ENCODE measurements at regions not wholly inside any gene's neighbourhood (a gene's known extent, or its start where the extent isn't known, plus 50 kb on each side); places are given as distances from the start of the nearest gene placed in this dataset.

GRCh38 chr7:15016315-15016667 is 113.7 kb upstream of the DGKB start:
- TF ChIP-seq, protein P1, sequence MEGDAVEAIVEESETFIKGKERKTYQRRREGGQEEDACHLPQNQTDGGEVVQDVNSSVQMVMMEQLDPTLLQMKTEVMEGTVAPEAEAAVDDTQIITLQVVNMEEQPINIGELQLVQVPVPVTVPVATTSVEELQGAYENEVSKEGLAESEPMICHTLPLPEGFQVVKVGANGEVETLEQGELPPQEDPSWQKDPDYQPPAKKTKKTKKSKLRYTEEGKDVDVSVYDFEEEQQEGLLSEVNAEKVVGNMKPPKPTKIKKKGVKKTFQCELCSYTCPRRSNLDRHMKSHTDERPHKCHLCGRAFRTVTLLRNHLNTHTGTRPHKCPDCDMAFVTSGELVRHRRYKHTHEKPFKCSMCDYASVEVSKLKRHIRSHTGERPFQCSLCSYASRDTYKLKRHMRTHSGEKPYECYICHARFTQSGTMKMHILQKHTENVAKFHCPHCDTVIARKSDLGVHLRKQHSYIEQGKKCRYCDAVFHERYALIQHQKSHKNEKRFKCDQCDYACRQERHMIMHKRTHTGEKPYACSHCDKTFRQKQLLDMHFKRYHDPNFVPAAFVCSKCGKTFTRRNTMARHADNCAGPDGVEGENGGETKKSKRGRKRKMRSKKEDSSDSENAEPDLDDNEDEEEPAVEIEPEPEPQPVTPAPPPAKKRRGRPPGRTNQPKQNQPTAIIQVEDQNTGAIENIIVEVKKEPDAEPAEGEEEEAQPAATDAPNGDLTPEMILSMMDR (IDR thresholded peaks at IDR 0.05) = no peak
- no peak for TF ChIP-seq POLR2A (IDR thresholded peaks at IDR 0.05)

All from thyroid gland (tissue), 4 donors.